HG02943 (cell line): ENCODE measurements at regions not wholly inside any gene's neighbourhood (a gene's known extent, or its start where the extent isn't known, plus 50 kb on each side); places are given as distances from the start of the nearest gene placed in this dataset.
"Not testable (repeated sequence)": the region's sequence is repeated elsewhere in the genome, so short reads cannot be mapped to it uniquely, and the experiment has no call there.

Experiments used
- ATAC-seq: cut with Tn5 transposase; IDR thresholded peaks from one replicate; pipeline ENCODE4 v1.9.1; 2021; ENCODE audit warnings: mild to moderate bottlenecking, low read depth, moderate library complexity; ENCODE audit not compliant: unreplicated experiment

GRCh38 chr7:112985377-112985987 lies 101.1 kb downstream of the GPR85 start:
- no peak for ATAC-seq

- peak; percentile 77 for ATAC-seq
Measured at GRCh38 chr7:112982441-112983063, 104.1 kb downstream of the GPR85 start.

GRCh38 chr7:112981966-112982365 lies 104.7 kb downstream of the GPR85 start:
- peak; percentile 15 for ATAC-seq

- not testable (repeated sequence) for ATAC-seq
Measured at GRCh38 chr7:112979055-112979454, 107.6 kb downstream of the GPR85 start.

- ATAC-seq = not testable (repeated sequence)
Measured at GRCh38 chr7:112977244-112977955, 109.2 kb downstream of the GPR85 start.

- ATAC-seq = no peak
Measured at GRCh38 chr7:112970771-112971170, 115.9 kb downstream of the GPR85 start.

- ATAC-seq = no peak
Measured at GRCh38 chr7:112969946-112970345, 116.7 kb downstream of the GPR85 start.

GRCh38 chr7:112965506-112965905 lies 121.1 kb downstream of the GPR85 start:
- no peak for ATAC-seq

- ATAC-seq = no peak
Measured at GRCh38 chr7:112963634-112964033, 123.0 kb downstream of the GPR85 start.

- ATAC-seq = no peak
Measured at GRCh38 chr7:112962815-112963214, 123.8 kb downstream of the GPR85 start.

- no peak for ATAC-seq
Measured at GRCh38 chr7:112959276-112959675, 127.4 kb downstream of the GPR85 start.

GRCh38 chr7:112958775-112959174 lies 127.9 kb downstream of the GPR85 start:
- ATAC-seq = no peak

GRCh38 chr7:112957901-112958300 lies 128.7 kb downstream of the GPR85 start:
- no peak for ATAC-seq

- not testable (repeated sequence) for ATAC-seq
Measured at GRCh38 chr7:112953031-112953430, 133.6 kb downstream of the GPR85 start.

GRCh38 chr7:112951070-112951469 lies 135.6 kb downstream of the GPR85 start:
- no peak for ATAC-seq

GRCh38 chr7:112949682-112950081 lies 136.9 kb downstream of the GPR85 start:
- ATAC-seq = not testable (repeated sequence)

GRCh38 chr7:112946350-112946749 lies 140.3 kb downstream of the GPR85 start:
- no peak for ATAC-seq

GRCh38 chr7:112945046-112945445 lies 141.6 kb downstream of the GPR85 start:
- ATAC-seq = no peak

- no peak for ATAC-seq
Measured at GRCh38 chr7:112942981-112943380, 143.6 kb downstream of the GPR85 start.

GRCh38 chr7:112942125-112942524 lies 144.5 kb downstream of the GPR85 start:
- not testable (repeated sequence) for ATAC-seq

- ATAC-seq = peak; percentile 42
Measured at GRCh38 chr7:112940314-112940732, 146.3 kb downstream of the GPR85 start.
